Right lobe of liver (tissue), 4 donors: ENCODE measurements at regions not wholly inside any gene's neighbourhood (a gene's known extent, or its start where the extent isn't known, plus 50 kb on each side); places are given as distances from the start of the nearest gene placed in this dataset.

Experiments
- CTCF ChIP-seq, 4 donors: fragments of 200-600 bp in 3 of 4; fragments of 450-650 bp in 1 of 4; IDR thresholded peaks; one replicate each; pipeline versions ENCODE4 v1.5.1 to v1.8.0; 2016 to 2022; ENCODE audit warnings: antibody characterized with exemption in 4 of 4, mild to moderate bottlenecking in 2 of 4
- POLR2A ChIP-seq: fragments of 450-650 bp; IDR thresholded peaks from one replicate; pipeline ENCODE4 v1.6.1; 2017; ENCODE audit warnings: antibody characterized with exemption, mild to moderate bottlenecking
- donor health status: DM: no; HTN: no; CAD: no.
- donor health status: DM: no; HTN: no; CAD: no.
- donor health status: DM: no; HTN: yes; CAD: no.

- TF ChIP-seq POLR2A (no peak), CTCF (IDR thresholded peaks at IDR 0.05) (no peak)
These were observed 364.5 kb downstream of the MTRR start for GRCh38 chr5:8233479-8233878.
